BLaER1 (cell line): ENCODE measurements at regions not wholly inside any gene's neighbourhood (a gene's known extent, or its start where the extent isn't known, plus 50 kb on each side); places are given as distances from the start of the nearest gene placed in this dataset.

ENCODE experiments used
- H3K27ac ChIP-seq: shearing (Covaris generic); formaldehyde crosslinking; 2 replicates; pipeline ENCODE4 v1.8.1; 2022
- H3K27me3 ChIP-seq: shearing (Covaris generic); formaldehyde crosslinking; 2 replicates; pipeline ENCODE4 v1.8.1; 2022
- H3K36me3 ChIP-seq: shearing (Covaris generic); formaldehyde crosslinking; 2 replicates; pipeline ENCODE4 v1.8.1; 2022
- H3K4me1 ChIP-seq: shearing (Covaris generic); formaldehyde crosslinking; 2 replicates; pipeline ENCODE4 v1.8.1; 2022
- H3K4me2 ChIP-seq: shearing (Covaris generic); formaldehyde crosslinking; 2 replicates; pipeline ENCODE4 v1.8.1; 2022
- H3K4me3 ChIP-seq: shearing (Covaris generic); formaldehyde crosslinking; 2 replicates; pipeline ENCODE4 v1.8.1; 2022
- H3K9ac ChIP-seq: shearing (Covaris generic); formaldehyde crosslinking; 2 replicates; pipeline ENCODE4 v1.8.1; 2022
- H3K9me3 ChIP-seq: shearing (Covaris generic); formaldehyde crosslinking; 2 replicates; pipeline ENCODE4 v1.8.1; 2022
- H4K20me1 ChIP-seq: shearing (Covaris generic); formaldehyde crosslinking; 2 replicates; pipeline ENCODE4 v1.8.1; 2022
- Cebpa-rat ChIP-seq: shearing (Covaris generic); IDR thresholded peaks from 2 replicates; pipeline ENCODE4 v1.8.1; 2022

DNA sequence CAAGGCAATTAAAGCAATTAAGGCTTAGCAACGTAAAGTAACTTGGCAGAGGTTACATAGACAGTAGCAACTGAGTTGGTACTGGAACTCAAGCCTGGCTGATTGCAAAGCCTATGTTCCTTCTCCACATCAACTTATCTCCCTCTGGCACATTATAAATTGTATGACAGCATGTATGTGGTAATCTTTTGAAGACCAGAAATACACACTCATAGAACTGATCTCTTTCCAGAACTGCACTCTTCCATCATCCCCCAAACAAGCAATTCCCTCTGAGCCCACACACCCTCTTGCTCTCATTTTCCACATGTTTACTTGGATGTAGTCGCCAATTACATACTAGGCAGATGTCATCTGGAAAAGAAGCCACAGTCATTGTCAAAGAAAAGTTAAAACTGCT lies 502.2 kb downstream of the PLPP3 start:
- no peak overlapping the region for H3K9ac ChIP-seq
- TF ChIP-seq Cebpa-rat = no peak
- no peaks in the 10 kb centered on the region for H3K27me3 ChIP-seq
- H3K4me2 ChIP-seq = no peak overlapping the region
- H3K4me1 ChIP-seq = no peaks in the 10 kb centered on the region
- no peak overlapping the region for H3K27ac ChIP-seq
- no peak overlapping the region for H3K4me3 ChIP-seq
- no peaks in the 10 kb centered on the region for H3K36me3 ChIP-seq
- H3K9me3 ChIP-seq = no peaks in the 10 kb centered on the region
- H4K20me1 ChIP-seq = no peaks in the 10 kb centered on the region

DNA sequence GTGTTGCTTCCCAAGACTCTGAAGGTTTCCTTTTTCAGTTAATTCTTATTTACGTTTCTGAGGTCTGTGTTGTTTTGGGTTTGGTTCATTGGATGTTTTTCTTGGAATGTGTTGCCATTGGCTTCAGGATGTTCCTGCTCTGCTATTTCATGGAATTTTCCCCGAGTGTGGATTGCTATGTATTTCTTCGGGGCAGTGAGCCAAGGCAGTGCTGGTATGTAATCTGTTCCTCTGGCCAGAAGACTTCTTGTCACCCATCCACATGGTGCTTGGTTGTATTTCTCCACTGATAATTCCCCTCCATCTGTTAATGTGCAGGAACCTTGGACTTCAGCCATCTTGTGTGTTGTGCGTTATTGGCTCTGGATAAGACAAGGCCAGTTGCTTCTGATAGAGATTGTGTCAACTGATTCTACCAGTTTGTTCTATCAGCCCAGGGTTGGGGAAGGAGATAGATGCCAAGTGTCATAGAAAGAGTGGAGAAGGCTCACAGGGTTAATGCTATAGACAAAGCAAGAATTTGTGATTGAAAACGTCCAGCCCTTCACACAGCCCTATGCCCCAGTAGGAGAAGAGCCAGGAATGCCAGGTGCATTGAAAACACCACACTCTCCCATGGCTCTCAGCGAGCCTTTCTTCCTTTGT lies 505.2 kb downstream of the PLPP3 start:
- Histone ChIP-seq H3K9ac (no peak overlapping the region), H3K27me3 (no peaks in the 10 kb centered on the region), H3K4me1 (no peaks in the 10 kb centered on the region), H3K27ac (no peak overlapping the region), H3K4me2 (no peak overlapping the region), H3K9me3 (no peaks in the 10 kb centered on the region), H3K4me3 (no peak overlapping the region), H3K36me3 (no peaks in the 10 kb centered on the region), H4K20me1 (no peaks in the 10 kb centered on the region)
- no peak for TF ChIP-seq Cebpa-rat

DNA sequence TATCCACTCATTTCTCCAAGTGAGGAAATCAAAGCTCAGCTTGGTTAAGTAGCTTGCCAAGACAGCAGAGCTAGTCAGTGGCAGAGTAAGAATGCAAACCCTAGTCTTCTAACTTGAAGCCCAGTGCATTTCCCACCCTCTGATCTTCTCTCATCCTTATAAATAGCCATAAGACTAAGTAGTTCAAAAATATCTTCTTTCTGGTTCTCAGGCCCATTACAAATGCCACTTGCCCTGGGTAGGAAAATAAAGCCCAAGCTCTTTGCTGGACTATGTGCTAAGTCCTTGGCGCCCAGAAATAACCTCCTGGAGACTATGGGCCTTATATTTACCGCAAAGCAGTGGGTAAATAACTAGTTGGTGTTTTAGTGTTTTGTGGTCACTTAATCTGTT lies 505.8 kb downstream of the PLPP3 start:
- no peak for TF ChIP-seq Cebpa-rat
- Histone ChIP-seq H4K20me1 (no peaks in the 10 kb centered on the region), H3K4me2 (no peak overlapping the region), H3K4me1 (no peaks in the 10 kb centered on the region), H3K27ac (no peak overlapping the region), H3K36me3 (no peaks in the 10 kb centered on the region), H3K27me3 (no peaks in the 10 kb centered on the region), H3K9me3 (no peaks in the 10 kb centered on the region), H3K9ac (no peak overlapping the region), H3K4me3 (no peak overlapping the region)

DNA sequence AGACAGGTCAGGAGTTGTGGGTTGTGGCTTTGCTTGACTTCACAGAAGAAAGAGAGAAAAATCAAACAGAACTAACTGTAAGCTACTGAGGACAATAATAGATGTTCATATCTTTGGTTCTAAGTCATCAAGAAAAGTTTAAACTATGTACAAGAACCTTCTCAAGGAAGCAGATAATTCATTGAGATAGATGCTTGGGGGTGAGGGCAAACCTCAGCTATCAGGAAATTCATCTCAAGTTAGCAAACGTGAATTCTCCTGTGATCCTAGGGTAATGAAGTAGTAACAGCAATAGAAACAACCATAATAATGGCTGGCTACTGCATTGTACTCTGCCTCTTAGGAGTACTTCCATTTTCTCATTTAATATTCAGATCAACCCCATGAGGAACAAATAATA lies 506.2 kb downstream of the PLPP3 start:
- TF ChIP-seq Cebpa-rat = no peak
- no peak overlapping the region for H3K4me3 ChIP-seq
- no peaks in the 10 kb centered on the region for H4K20me1 ChIP-seq
- no peaks in the 10 kb centered on the region for H3K27me3 ChIP-seq
- H3K36me3 ChIP-seq = no peaks in the 10 kb centered on the region
- H3K4me1 ChIP-seq = no peaks in the 10 kb centered on the region
- no peaks in the 10 kb centered on the region for H3K9me3 ChIP-seq
- H3K27ac ChIP-seq = no peak overlapping the region
- no peak overlapping the region for H3K4me2 ChIP-seq
- no peak overlapping the region for H3K9ac ChIP-seq

- H4K20me1 ChIP-seq = no peaks in the 10 kb centered on the region
- TF ChIP-seq Cebpa-rat = no peak
- no peaks in the 10 kb centered on the region for H3K4me1 ChIP-seq
- H3K27ac ChIP-seq = no peak overlapping the region
- no peaks in the 10 kb centered on the region for H3K9me3 ChIP-seq
- H3K4me3 ChIP-seq = no peak overlapping the region
- H3K4me2 ChIP-seq = no peak overlapping the region
- no peaks in the 10 kb centered on the region for H3K27me3 ChIP-seq
- H3K9ac ChIP-seq = no peak overlapping the region
- no peaks in the 10 kb centered on the region for H3K36me3 ChIP-seq
These were observed 507.1 kb downstream of the PLPP3 start for GRCh38 chr1:56072310-56072709.

GRCh38 chr1:56071351-56071750 lies 508.0 kb downstream of the PLPP3 start:
- H3K4me3 ChIP-seq = no peak overlapping the region
- H3K9ac ChIP-seq = no peak overlapping the region
- H4K20me1 ChIP-seq = no peaks in the 10 kb centered on the region
- no peak for TF ChIP-seq Cebpa-rat
- no peak overlapping the region for H3K4me2 ChIP-seq
- no peaks in the 10 kb centered on the region for H3K4me1 ChIP-seq
- no peak overlapping the region for H3K27ac ChIP-seq
- no peaks in the 10 kb centered on the region for H3K9me3 ChIP-seq
- H3K27me3 ChIP-seq = no peaks in the 10 kb centered on the region
- no peaks in the 10 kb centered on the region for H3K36me3 ChIP-seq

GRCh38 chr1:56070601-56071000 lies 508.8 kb downstream of the PLPP3 start:
- no peaks in the 10 kb centered on the region for H4K20me1 ChIP-seq
- no peaks in the 10 kb centered on the region for H3K36me3 ChIP-seq
- H3K27ac ChIP-seq = no peak overlapping the region
- H3K27me3 ChIP-seq = no peaks in the 10 kb centered on the region
- H3K9me3 ChIP-seq = no peaks in the 10 kb centered on the region
- TF ChIP-seq Cebpa-rat = no peak
- H3K4me1 ChIP-seq = no peaks in the 10 kb centered on the region
- H3K4me2 ChIP-seq = no peak overlapping the region
- H3K4me3 ChIP-seq = no peak overlapping the region
- H3K9ac ChIP-seq = no peak overlapping the region

DNA sequence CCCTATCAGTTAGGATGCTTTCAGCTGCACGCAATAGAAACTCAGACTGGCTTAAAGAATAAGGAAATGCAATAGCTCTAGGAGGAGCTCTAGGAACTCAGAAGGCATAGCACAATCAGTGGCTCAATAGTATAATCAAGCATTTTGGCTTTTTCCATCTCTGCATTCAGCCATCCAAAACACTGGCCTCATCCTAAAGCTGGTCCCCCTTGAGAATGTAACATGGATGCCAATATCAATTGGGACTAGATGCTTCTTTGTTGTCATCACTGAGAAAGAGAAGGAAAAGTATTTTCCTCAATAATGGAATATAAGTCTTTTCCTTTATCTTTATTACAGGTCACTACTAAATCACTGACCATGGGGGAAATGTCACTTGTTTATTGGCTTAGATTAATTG lies 509.5 kb downstream of the PLPP3 start:
- no peaks in the 10 kb centered on the region for H4K20me1 ChIP-seq
- no peak overlapping the region for H3K4me3 ChIP-seq
- H3K4me1 ChIP-seq = no peaks in the 10 kb centered on the region
- H3K27me3 ChIP-seq = no peaks in the 10 kb centered on the region
- H3K36me3 ChIP-seq = no peaks in the 10 kb centered on the region
- H3K4me2 ChIP-seq = no peak overlapping the region
- no peak for TF ChIP-seq Cebpa-rat
- no peak overlapping the region for H3K9ac ChIP-seq
- no peaks in the 10 kb centered on the region for H3K9me3 ChIP-seq
- no peak overlapping the region for H3K27ac ChIP-seq

- no peak overlapping the region for H3K4me2 ChIP-seq
- H3K27me3 ChIP-seq = no peaks in the 10 kb centered on the region
- no peaks in the 10 kb centered on the region for H3K9me3 ChIP-seq
- no peaks in the 10 kb centered on the region for H3K36me3 ChIP-seq
- H3K27ac ChIP-seq = no peak overlapping the region
- no peak overlapping the region for H3K9ac ChIP-seq
- H3K4me3 ChIP-seq = no peak overlapping the region
- no peaks in the 10 kb centered on the region for H4K20me1 ChIP-seq
- no peaks in the 10 kb centered on the region for H3K4me1 ChIP-seq
- no peak for TF ChIP-seq Cebpa-rat
These were observed 510.5 kb downstream of the PLPP3 start for GRCh38 chr1:56068908-56069307.

DNA sequence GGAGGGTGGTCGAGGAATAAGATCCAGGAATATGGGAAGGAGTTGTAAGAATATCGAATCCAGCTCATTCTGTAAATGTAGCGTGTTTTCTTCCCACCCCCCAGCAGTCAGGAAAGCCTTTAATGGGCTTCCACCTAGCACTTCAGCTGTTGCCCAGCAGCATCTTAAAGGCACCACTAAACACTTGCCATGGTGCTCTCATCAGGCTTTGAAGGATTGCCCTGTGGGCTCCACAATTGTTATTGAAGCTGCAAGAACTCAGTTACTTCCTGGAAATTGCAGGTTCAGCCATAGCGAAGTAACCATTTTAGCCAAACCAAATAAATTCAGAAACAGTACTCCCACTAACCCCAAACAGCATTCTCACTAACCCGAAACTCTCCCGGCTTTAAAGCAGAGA lies 511.2 kb downstream of the PLPP3 start:
- H3K36me3 ChIP-seq = no peaks in the 10 kb centered on the region
- no peak overlapping the region for H3K9ac ChIP-seq
- no peaks in the 10 kb centered on the region for H4K20me1 ChIP-seq
- no peaks in the 10 kb centered on the region for H3K4me1 ChIP-seq
- H3K4me2 ChIP-seq = no peak overlapping the region
- no peak for TF ChIP-seq Cebpa-rat
- H3K9me3 ChIP-seq = no peaks in the 10 kb centered on the region
- H3K4me3 ChIP-seq = no peak overlapping the region
- H3K27me3 ChIP-seq = no peaks in the 10 kb centered on the region
- H3K27ac ChIP-seq = no peak overlapping the region

GRCh38 chr1:56065729-56066128 lies 513.6 kb downstream of the PLPP3 start:
- peaks cover 7% of the 10 kb centered on the region for H3K4me1 ChIP-seq
- TF ChIP-seq Cebpa-rat = no peak

More at GRCh38 chr1:56065729-56066128, 513.6 kb downstream of the PLPP3 start:
- Histone ChIP-seq H4K20me1 (no peaks in the 10 kb centered on the region), H3K27ac (no peak overlapping the region), H3K27me3 (no peaks in the 10 kb centered on the region), H3K9me3 (no peaks in the 10 kb centered on the region), H3K36me3 (no peaks in the 10 kb centered on the region), H3K4me3 (no peak overlapping the region), H3K9ac (no peak overlapping the region), H3K4me2 (no peak overlapping the region)
